EL (cell line): ENCODE measurements at regions not wholly inside any gene's neighbourhood (a gene's known extent, or its start where the extent isn't known, plus 50 kb on each side); places are given as distances from the start of the nearest gene placed in this dataset.
A peak's percentile ranks its signal among the peaks of the same experiment; 100 is the strongest.

ENCODE experiments used
- DNase-seq: peaks from one replicate; pipeline ENCODE4 v3.0.0-alpha.2; 2016

DNA sequence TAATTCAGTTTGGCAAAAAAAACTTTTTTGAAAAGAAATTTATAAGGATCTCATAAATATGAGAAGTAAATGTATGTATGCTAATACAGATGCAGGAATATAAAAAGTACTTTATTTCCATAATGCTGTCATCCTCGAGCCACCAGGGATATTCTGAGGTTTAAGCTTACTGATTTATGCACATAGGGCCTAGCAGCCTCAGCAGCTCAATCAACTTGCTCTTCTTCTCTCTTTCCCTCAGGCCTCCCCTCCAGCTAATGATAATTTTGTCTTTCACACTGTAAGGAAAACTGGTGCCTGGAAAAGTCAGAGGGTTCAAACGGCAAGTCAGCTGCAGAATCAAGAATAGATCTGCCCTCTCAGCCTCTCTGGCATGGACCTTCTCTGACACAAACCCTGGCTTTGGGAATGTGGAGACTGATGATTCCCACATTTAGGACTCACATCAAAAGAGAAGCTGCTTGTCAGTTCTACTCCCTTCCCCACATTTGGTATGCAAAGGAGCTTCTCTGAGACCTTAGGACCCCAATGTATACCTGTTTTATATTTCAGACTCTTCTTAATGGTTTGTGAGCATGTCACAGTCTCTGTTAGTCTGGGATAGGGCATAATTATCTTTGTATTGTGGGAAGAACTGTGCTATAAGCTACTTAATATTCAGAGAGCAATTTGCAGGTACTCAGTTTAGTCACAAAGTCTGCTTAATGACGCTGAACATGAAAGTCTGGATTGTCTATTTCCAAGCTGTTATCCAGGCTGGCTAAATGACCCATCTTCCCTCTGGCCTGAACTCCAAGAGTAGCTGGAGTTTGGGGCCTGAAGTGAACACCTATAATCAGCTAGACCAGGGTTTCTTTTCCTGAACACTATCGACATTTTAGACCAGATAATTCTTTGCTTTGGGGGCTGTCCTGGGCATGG lies 52.1 kb upstream of the DIPK1A start:
- DNase-seq = no peak

DNA sequence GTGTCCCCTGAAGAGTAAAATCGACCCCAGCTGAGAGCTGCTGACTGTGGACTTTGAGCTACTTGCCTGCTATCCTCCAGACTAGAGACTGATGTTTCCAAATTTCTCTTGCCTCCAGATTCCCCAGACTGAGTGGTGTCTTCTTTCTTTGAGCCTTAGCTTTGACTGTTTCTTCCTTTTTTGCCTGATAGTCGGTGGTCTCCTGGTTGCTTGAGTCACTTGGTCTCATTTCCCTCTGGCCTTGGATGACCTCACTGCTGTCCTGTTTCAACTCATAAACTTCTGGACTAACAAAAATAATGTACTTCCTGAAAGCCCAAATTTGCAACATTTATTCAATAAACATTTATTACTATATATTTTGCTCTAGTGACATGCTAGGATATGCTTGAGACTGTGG lies 52.9 kb upstream of the DIPK1A start:
- no peak for DNase-seq

DNA sequence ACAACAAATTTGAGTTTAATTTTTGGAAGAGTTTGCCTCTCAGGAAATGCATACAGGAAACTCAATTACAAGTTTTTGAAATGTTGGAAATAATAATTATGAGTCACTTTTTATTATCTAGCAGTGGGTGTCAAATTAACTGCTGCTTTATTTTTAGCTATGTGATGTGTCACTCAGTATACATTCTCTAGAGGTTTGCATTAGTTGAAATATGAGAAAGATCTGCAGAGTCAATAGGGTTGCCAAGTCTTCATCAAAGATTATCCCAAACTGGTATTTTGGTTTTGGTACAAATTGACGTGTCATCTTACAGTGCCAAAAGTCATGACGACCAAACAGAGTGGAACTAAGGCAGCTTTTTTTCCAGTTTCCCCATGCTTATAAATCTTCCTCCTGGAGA lies 54.3 kb upstream of the DIPK1A start:
- peak; percentile 37 for DNase-seq

DNA sequence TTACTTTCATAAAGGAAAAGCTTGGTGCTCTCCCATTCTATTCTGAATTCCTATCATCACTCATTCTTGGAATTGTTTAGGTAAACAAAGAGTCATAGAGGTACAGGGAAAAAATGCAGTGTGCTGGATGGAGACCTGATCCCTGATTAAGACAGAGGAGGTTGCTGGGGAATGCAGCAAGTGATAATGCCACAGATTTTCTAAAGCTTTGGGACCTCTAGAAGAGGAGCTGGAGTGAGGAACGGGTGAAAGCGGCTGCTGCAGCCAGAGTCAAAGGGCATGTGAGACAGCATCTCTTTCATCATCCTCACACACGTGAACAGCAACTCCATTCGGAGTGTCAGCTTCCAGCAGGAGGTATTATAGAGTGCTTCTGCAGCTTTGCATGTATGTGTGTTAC lies 54.9 kb upstream of the DIPK1A start:
- no peak for DNase-seq

DNA sequence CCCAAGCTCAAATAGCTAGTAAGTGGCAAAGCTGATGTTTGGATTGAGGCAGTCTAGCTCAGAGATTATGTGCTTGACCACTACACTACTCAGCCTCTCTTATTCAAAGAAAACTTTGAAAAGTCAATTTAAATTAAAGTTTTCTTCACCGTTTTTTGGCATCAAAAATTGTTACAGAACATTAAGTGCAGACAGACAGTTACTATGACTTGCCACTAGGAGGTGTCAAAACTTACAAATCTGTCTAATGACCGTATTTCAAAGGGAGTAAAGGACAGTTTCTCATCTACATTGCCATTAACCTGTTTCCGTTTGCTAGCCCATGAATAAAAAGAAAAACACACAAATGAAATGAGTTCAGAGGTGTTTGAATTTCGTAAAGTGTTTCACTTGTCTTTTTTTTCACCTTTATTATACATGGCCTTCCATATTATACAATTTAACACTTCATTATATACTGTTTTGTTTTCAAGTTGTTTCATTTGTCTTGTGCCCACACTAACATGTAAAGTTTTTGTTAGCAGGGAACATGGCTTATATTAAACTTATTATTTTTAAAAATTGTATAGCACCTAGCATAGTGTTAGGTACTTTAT lies 57.4 kb upstream of the MTF2 start:
- DNase-seq = peak; percentile 44

DNA sequence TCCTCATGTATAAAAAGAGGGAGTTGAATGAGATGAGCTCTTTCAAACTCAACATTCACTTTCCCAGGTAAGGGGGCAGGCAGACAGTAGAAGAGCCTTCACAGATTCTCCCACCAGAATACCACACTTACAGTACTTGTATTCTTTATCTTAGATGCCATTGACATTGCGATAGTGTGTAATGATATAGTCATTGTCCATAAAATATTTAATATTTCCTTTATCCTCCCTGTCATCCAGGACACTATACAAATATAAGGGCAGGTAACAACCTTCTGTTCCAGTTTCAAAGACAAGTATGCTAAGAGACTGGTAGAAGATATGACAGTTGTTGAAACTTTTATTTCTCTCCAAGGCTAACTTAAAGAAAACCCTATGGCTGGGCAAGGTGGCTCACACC lies 56.5 kb upstream of the MTF2 start:
- no peak for DNase-seq

DNA sequence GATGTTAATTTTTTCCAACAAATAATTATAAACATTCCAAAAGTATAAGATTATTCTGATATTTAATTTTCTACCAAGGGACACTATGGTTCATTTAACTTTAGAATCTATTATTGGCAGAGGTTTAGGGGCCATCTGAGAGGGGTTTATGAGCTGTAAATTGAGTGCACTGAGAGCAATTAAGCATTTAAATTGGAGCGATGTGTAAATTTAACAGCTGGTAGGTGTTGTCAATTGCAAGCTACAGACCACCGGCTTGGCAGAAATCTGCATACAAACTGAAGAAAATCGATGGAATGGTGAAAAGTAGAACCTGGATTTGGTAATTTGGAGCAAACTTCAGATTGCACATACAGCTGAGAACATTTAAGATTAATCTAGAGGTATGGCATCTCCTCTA lies 55.8 kb upstream of the MTF2 start:
- DNase-seq = no peak

DNA sequence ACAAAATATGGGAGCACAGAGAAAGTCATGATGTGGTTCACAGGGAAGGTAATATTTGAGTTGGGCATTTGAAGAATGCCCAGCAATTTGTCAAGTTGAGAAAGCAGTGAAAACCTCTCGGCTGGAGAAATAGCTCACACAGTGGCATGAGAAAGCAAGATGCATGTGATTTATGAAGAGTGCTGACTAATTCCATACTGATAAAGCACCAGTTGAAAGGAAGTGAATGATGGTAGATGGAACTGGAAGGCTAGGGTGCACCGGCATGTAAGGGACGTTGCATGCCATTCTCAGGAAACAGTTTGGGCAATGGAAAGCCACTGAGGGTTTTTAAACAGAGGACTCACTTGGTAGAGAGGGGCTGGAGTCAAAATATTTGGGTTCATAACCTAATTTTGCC lies 53.5 kb upstream of the MTF2 start:
- DNase-seq = no peak

DNA sequence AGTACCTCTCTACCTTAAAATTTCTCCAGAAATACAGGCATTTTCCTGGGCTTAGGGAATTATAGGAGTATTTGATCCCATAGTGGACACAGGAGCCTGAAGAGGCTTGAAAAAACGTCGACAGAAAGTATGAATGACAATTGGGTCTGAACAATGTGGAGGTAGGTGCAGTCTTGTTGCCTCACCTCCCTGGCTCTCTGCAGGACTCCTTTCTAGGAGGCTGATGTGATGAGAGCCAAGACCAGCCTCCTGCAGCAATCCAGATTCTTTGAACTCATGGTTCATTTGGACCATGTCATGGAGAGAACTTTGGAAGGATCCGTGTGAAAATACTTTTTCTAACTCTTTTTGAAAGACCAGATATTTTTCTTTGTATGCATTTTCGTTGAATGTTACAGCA lies 50.5 kb upstream of the MTF2 start:
- DNase-seq = no peak
